ENCODE measurements at regions not wholly inside any gene's neighbourhood (a gene's known extent, or its start where the extent isn't known, plus 50 kb on each side); places are given as distances from the start of the nearest gene placed in this dataset.

DNA sequence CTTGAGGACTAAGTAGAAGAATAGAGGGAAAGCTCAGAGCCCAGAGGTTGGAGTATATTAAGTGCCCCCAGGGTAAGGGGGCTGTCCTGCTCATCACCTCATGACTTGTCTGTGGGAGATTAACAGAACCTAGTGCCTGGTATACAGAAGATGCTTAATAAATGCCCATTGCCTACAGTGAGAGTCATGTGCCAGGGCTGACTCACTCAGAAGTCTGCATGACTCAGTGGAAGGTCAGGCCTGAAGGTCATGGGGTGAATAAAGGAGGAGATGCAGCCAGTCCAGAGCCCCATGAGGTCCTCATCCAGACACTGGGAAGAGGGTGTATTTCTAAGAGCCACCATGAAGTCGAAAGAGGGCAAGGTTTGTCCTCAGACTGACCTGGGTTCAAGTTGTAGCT lies 62.5 kb upstream of the TLE3 start:
- no peak overlapping the region for H3K9ac ChIP-seq (ENCODE audit: low read length in 3 of 3)
- H3K4me1 ChIP-seq (ENCODE audit: control insufficient read depth in 2 of 3, insufficient read depth in 2 of 3, low read depth in 1 of 3, low read length in 3 of 3), result peaks cover 0 to 6% (median 5%) of the 10 kb centered on the region in 3 donors
- FAIRE-seq, result no peak
- no peak for TF ChIP-seq CTCF (IDR thresholded peaks at IDR 0.05; ENCODE audit: borderline replicate concordance, extremely low read depth, insufficient read depth)
- no peak overlapping the region for H3K4me3 ChIP-seq (ENCODE audit: low read length in 3 of 3)
- H3K36me3 ChIP-seq (ENCODE audit: control insufficient read depth in 2 of 3, insufficient read depth in 3 of 3, low read length in 3 of 3), result no peaks in the 10 kb centered on the region
- no peak overlapping the region for H3K27ac ChIP-seq (ENCODE audit: low read depth in 2 of 2, low read length in 2 of 2)
- intact Hi-C loops (cut with DNase I), result no loop called here
- DNase-seq, result no peak
- no peaks in the 10 kb centered on the region for H3K27me3 ChIP-seq (ENCODE audit: control insufficient read depth, insufficient read depth, low read length)
- no peaks in the 10 kb centered on the region for H3K9me3 ChIP-seq (ENCODE audit: control insufficient read depth in 2 of 3, insufficient read depth in 1 of 3, low read length in 3 of 3)

DNA sequence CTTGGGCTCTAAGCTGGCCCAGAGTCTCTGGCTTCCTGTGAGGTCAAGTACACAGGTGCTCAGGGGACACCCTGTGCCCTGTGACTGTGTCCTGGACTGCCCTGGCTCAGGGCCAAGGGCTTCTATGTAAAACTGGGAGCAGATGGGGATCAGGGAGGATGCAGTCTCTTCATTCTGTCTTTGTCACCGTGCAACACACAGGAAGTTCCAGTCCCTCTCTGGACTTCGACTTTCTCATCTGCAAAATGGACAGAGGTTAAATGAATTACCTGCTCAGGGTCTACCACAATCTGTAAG lies 61.9 kb upstream of the TLE3 start:
- FAIRE-seq (no peak), DNase-seq (no peak)
- Histone ChIP-seq H3K27me3 (ENCODE audit: control insufficient read depth, insufficient read depth, low read length) (no peaks in the 10 kb centered on the region), H3K9me3 (ENCODE audit: control insufficient read depth in 2 of 3, insufficient read depth in 1 of 3, low read length in 3 of 3) (no peaks in the 10 kb centered on the region), H3K4me1 (ENCODE audit: control insufficient read depth in 2 of 3, insufficient read depth in 2 of 3, low read depth in 1 of 3, low read length in 3 of 3) (peaks cover 0 to 2% (median under 1%) of the 10 kb centered on the region in 3 donors), H3K27ac (ENCODE audit: low read depth in 2 of 2, low read length in 2 of 2) (no peak overlapping the region), H3K36me3 (ENCODE audit: control insufficient read depth in 2 of 3, insufficient read depth in 3 of 3, low read length in 3 of 3) (no peaks in the 10 kb centered on the region), H3K4me3 (ENCODE audit: low read length in 3 of 3) (no peak overlapping the region), H3K9ac (ENCODE audit: low read length in 3 of 3) (no peak overlapping the region)
- no peak for TF ChIP-seq CTCF (IDR thresholded peaks at IDR 0.05; ENCODE audit: borderline replicate concordance, extremely low read depth, insufficient read depth)
- intact Hi-C loops (cut with DNase I), result no loop called here

GRCh38 chr15:70159001-70159712 lies 61.4 kb upstream of the TLE3 start:
- no peak for TF ChIP-seq CTCF (IDR thresholded peaks at IDR 0.05; ENCODE audit: borderline replicate concordance, extremely low read depth, insufficient read depth)
- peaks cover 2 to 7% (median 5%) of the 10 kb centered on the region in 3 donors for H3K4me1 ChIP-seq (ENCODE audit: control insufficient read depth in 2 of 3, insufficient read depth in 2 of 3, low read depth in 1 of 3, low read length in 3 of 3)
- no peaks in the 10 kb centered on the region for H3K9me3 ChIP-seq (ENCODE audit: control insufficient read depth in 2 of 3, insufficient read depth in 1 of 3, low read length in 3 of 3)
- no peak overlapping the region for H3K27ac ChIP-seq (ENCODE audit: low read depth in 2 of 2, low read length in 2 of 2)
- no peak overlapping the region for H3K4me3 ChIP-seq (ENCODE audit: low read length in 3 of 3)
- FAIRE-seq, result no peak
- no peak overlapping the region for H3K9ac ChIP-seq (ENCODE audit: low read length in 3 of 3)
- H3K36me3 ChIP-seq (ENCODE audit: control insufficient read depth in 2 of 3, insufficient read depth in 3 of 3, low read length in 3 of 3), result no peaks in the 10 kb centered on the region
- intact Hi-C loops (cut with DNase I), result no loop called here
- no peaks in the 10 kb centered on the region for H3K27me3 ChIP-seq (ENCODE audit: control insufficient read depth, insufficient read depth, low read length)
- DNase-seq, result peak in 1 of 5 donors; percentile 31
